Neural crest cell (in vitro differentiated cells): ENCODE measurements at regions not wholly inside any gene's neighbourhood (a gene's known extent, or its start where the extent isn't known, plus 50 kb on each side); places are given as distances from the start of the nearest gene placed in this dataset.

Source experiments
- DNase-seq: peaks from one replicate; pipeline ENCODE4 v3.0.0; 2021; ENCODE audit warnings: low read depth, mixed read lengths, low spot score
- H3K27ac Mint-ChIP-seq: one replicate; pipeline ENCODE4 v1.8.0; 2021; ENCODE audit warnings: mild to moderate bottlenecking, mixed read lengths; ENCODE audit not compliant: unreplicated experiment
- H3K27me3 Mint-ChIP-seq: 2 replicates; pipeline ENCODE4 v1.8.0; 2021; ENCODE audit warnings: low read depth, mild to moderate bottlenecking, mixed read lengths
- H3K36me3 Mint-ChIP-seq: 2 replicates; pipeline ENCODE4 v1.8.0; 2021; ENCODE audit warnings: low read depth, mild to moderate bottlenecking, mixed read lengths
- H3K4me1 Mint-ChIP-seq: 2 replicates; pipeline ENCODE4 v1.8.0; 2021; ENCODE audit warnings: mixed read lengths
- H3K4me3 Mint-ChIP-seq: one replicate; pipeline ENCODE4 v1.8.0; 2021; ENCODE audit warnings: mild to moderate bottlenecking, mixed read lengths
- H3K9me3 Mint-ChIP-seq: 2 replicates; pipeline ENCODE4 v1.8.0; 2021; ENCODE audit warnings: mixed read lengths
- TF ChIP-seq, protein P1 (sequence below): fragments of 200-600 bp; sonication (generic); conservative IDR thresholded peaks from 2 replicates; pipeline ENCODE4 v1.5.0; 2021; ENCODE audit warnings: antibody characterized with exemption, mild to moderate bottlenecking

DNA sequence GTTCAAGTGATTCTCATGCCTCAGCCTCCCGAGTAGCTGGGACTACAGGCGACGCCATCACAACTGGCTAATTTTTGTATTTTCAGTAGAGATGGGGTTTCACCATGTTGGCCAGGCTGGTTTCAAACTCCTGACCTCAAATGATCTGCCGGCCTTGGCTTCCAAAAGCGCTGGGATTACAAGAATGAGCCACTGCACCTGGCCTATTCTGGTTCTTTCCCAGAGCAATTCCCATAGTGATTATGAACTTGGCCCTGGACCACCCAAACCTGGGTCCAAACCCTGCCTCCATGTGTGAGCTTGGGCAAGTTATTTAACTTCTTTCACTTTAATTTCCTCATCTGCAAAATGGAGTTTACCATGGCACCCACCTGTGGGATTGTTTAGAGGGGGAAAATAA lies 61.5 kb upstream of the HEPHL1 start:
- Mint-ChIP-seq H3K4me1 (no peaks in the 10 kb centered on the region), H3K27me3 (peaks cover 24% of the 10 kb centered on the region), H3K4me3 (no peak overlapping the region)

DNA sequence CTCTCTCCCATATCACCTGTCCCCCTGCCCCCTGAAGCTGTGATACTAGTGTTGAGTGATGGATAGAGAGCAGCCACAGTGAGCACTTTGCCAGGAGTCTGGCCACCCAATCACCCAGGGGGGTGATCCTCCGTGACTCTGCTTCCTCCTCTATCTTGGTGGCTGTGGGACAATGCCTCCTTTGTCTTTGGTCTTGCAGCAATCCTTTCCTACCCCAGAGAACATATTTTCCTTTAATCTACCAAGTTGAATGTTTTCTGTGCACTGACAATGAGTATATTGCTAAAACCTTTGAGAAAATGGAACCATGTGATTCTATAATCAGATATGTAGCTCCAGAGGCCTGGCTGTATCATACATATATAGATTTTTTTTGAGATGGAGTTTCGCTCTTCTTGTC lies 58.1 kb upstream of the HEPHL1 start:
- TF ChIP-seq, protein P1, sequence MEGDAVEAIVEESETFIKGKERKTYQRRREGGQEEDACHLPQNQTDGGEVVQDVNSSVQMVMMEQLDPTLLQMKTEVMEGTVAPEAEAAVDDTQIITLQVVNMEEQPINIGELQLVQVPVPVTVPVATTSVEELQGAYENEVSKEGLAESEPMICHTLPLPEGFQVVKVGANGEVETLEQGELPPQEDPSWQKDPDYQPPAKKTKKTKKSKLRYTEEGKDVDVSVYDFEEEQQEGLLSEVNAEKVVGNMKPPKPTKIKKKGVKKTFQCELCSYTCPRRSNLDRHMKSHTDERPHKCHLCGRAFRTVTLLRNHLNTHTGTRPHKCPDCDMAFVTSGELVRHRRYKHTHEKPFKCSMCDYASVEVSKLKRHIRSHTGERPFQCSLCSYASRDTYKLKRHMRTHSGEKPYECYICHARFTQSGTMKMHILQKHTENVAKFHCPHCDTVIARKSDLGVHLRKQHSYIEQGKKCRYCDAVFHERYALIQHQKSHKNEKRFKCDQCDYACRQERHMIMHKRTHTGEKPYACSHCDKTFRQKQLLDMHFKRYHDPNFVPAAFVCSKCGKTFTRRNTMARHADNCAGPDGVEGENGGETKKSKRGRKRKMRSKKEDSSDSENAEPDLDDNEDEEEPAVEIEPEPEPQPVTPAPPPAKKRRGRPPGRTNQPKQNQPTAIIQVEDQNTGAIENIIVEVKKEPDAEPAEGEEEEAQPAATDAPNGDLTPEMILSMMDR = no peak
- DNase-seq = no peak
- Mint-ChIP-seq H3K27ac (no peak overlapping the region), H3K4me3 (no peak overlapping the region), H3K36me3 (no peaks in the 10 kb centered on the region), H3K4me1 (no peaks in the 10 kb centered on the region), H3K9me3 (no peaks in the 10 kb centered on the region), H3K27me3 (peaks cover 14% of the 10 kb centered on the region)

More for the DNA sequence above, 61.5 kb upstream of the HEPHL1 start:
- no peak overlapping the region for H3K27ac Mint-ChIP-seq
- TF ChIP-seq, protein P1 = no peak
- H3K9me3 Mint-ChIP-seq = peaks cover 3% of the 10 kb centered on the region
- H3K36me3 Mint-ChIP-seq = no peaks in the 10 kb centered on the region
- DNase-seq = no peak

GRCh38 chr11:93967258-93967657 lies 53.9 kb upstream of the HEPHL1 start:
- DNase-seq = no peak
- TF ChIP-seq, protein P1 = no peak
- no peaks in the 10 kb centered on the region for H3K36me3 Mint-ChIP-seq
- H3K27ac Mint-ChIP-seq = no peak overlapping the region
- H3K27me3 Mint-ChIP-seq = peaks cover 3% of the 10 kb centered on the region
- H3K4me1 Mint-ChIP-seq = no peaks in the 10 kb centered on the region
- H3K9me3 Mint-ChIP-seq = no peaks in the 10 kb centered on the region
- H3K4me3 Mint-ChIP-seq = no peak overlapping the region

DNA sequence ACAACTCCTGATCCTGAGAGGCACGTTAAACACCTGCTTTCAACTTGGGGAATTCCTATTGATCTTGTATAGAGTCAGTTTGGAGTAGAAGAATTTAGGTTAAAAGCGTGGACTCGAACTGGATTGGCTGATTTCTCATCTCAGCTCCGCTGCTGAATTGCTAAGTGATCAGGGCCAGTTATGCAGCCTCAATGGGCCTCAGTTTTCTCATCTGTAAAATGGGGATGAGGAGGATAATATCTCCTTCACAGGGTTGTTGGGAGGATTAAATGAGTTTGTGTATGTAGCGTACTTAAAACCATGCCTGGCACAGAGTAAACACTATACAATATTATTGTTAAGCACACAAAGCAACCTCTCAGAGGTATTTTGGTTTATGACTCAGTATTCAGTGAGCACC lies 53.2 kb upstream of the HEPHL1 start:
- Mint-ChIP-seq H3K27ac (no peak overlapping the region), H3K4me3 (no peak overlapping the region), H3K36me3 (no peaks in the 10 kb centered on the region), H3K27me3 (peaks cover 8% of the 10 kb centered on the region), H3K4me1 (no peaks in the 10 kb centered on the region), H3K9me3 (no peaks in the 10 kb centered on the region)
- DNase-seq = no peak
- TF ChIP-seq, protein P1 = no peak

DNA sequence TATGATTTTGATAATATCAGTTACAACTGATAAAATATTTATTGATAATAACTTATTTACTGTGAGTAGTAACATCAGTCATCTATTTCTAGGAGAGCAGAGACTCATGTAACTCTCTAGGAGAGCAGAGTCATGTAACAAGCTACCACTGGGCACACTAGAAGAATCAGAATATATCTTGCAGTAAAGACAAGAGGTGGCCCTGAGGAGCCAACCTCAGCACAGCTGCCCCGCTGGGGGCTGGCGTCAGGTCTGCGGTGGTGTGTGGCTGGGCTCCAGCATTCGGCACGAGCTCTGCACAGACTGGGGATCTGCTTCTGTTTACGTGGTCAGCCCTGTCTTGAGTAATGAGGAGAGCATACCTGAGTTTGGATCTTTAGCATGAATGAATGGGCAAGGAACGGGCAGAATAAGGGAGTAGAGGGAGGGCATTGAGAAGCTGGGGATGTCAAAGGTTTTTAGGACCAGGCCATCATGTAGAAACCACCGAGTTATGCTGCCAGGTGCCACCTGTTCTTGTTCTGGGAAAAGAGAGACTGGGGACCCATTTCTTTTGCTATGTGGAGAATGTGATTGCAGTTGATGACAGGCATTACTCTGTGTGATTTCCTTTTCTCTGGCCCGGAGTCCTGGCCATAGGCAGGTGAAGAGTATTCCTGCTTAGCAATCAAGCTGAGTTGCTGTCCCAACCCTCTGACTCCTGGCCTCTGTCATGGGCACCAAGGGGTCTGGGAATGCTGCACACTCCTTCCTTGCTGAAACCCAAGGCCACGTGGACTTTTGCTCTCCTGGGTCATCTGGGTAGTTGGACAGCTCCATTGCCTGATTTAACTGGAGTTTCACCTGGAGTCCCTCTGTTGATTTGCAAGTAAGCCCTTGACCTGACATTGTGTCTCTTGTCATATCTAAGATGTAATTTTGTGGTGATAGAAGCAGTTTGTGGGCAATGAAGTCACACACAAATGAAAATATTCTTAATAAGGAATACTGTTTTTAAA lies 50.9 kb upstream of the HEPHL1 start:
- H3K4me3 Mint-ChIP-seq = no peak overlapping the region
- TF ChIP-seq, protein P1 = no peak
- DNase-seq = no peak
- peaks cover 10% of the 10 kb centered on the region for H3K27me3 Mint-ChIP-seq
- H3K4me1 Mint-ChIP-seq = no peaks in the 10 kb centered on the region
- peaks cover 2% of the 10 kb centered on the region for H3K36me3 Mint-ChIP-seq
- H3K9me3 Mint-ChIP-seq = peaks cover 2% of the 10 kb centered on the region
- no peak overlapping the region for H3K27ac Mint-ChIP-seq
